Fibroblast of lung (primary cell): ENCODE measurements at regions not wholly inside any gene's neighbourhood (a gene's known extent, or its start where the extent isn't known, plus 50 kb on each side); places are given as distances from the start of the nearest gene placed in this dataset.

Experiments
- EZH2 ChIP-seq: IDR thresholded peaks from 2 replicates; pipeline ENCODE4 v1.5.1; 2012; ENCODE audit warnings: low read length, control low read depth, mild to moderate bottlenecking; ENCODE audit errors: missing control alignments
- TF ChIP-seq, protein P1 (sequence below), 2 donors: IDR thresholded peaks in 1 of 2; conservative IDR thresholded peaks in 1 of 2; 1 replicate in 1 of 2; 2 replicates in 1 of 2; pipeline ENCODE4 v1.5.1; 2011 to 2012; ENCODE audit warnings: low read length in 2 of 2, control low read depth in 1 of 2, inconsistent platforms in 1 of 2, low read depth in 1 of 2, mild to moderate bottlenecking in 1 of 2

DNA sequence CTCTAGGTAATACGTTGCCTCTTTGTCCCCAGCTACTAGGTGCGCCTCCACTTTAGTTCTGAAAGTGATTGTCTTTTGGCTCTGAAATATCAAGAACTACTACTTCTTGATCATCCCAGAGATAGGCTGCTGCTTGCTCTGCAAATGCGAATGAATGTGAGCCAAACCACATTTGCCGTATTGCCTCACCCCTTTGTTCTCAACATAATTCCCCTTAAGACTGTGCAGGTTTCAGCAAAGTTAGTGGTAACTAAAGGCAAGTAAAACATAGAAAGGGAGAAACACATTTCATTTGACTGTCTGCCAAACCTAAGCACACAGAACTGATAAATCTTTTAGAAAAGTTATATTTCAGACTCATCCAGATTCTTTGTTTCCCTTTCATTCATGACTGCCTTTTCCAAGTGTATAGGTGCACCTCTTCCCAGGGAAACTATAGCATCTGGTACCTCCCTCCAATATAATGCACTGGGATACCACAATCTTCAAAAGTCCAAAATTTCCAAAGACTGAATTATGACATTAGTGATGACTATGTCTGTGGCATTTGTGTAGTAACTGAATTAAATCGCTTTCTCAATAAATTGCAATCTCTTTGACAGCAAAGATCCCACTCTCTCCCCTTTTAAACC lies 720.6 kb upstream of the CBLB start:
- TF ChIP-seq, protein P1, sequence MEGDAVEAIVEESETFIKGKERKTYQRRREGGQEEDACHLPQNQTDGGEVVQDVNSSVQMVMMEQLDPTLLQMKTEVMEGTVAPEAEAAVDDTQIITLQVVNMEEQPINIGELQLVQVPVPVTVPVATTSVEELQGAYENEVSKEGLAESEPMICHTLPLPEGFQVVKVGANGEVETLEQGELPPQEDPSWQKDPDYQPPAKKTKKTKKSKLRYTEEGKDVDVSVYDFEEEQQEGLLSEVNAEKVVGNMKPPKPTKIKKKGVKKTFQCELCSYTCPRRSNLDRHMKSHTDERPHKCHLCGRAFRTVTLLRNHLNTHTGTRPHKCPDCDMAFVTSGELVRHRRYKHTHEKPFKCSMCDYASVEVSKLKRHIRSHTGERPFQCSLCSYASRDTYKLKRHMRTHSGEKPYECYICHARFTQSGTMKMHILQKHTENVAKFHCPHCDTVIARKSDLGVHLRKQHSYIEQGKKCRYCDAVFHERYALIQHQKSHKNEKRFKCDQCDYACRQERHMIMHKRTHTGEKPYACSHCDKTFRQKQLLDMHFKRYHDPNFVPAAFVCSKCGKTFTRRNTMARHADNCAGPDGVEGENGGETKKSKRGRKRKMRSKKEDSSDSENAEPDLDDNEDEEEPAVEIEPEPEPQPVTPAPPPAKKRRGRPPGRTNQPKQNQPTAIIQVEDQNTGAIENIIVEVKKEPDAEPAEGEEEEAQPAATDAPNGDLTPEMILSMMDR (conservative IDR thresholded peaks at IDR 0.05 in 1 of 2, IDR thresholded peaks at IDR 0.05 in 1 of 2; ENCODE audit: low read depth in 1 of 2, low read length in 2 of 2): no peak
- no peak for TF ChIP-seq EZH2
